GM18873 (cell line): ENCODE measurements at regions not wholly inside any gene's neighbourhood (a gene's known extent, or its start where the extent isn't known, plus 50 kb on each side); places are given as distances from the start of the nearest gene placed in this dataset.
"Not testable (repeated sequence)": the region's sequence is repeated elsewhere in the genome, so short reads cannot be mapped to it uniquely, and the experiment has no call there.

Source experiments
- ATAC-seq: cut with Tn5 transposase; IDR thresholded peaks from one replicate; pipeline ENCODE4 v1.9.1; 2021; ENCODE audit warnings: mild to moderate bottlenecking, moderate library complexity, moderate number of reproducible peaks; ENCODE audit not compliant: unreplicated experiment, low FRiP score

DNA sequence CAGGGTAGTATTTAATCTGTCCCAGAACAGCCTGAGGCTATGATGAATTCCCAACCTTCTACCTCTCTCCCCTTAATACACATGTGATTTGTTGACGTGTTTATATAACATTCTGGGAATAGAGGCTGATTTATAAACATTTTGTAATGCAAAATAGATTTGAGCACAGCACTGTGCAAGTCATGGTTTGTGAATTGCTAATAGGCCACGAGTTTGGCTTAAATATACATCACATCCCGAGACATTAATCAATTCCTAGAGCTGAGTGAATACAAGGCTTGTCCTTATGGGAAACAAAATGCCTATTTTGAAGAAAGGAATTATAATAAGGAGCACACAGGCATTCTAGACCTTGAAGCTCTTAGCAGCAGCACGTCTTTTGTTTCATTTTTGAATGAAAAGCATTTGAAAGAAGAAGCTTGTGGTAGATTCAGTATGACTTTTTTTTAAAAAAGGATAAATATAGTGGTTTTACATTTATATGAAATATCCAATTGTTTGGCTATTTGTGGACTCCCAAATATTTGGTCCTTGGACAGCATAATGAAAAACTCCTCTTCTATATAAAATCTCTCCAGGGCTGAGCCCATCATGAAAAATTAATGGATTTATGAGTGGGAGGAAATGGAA, 116.4 kb downstream of the SLC17A6 start:
- ATAC-seq = no peak

GRCh38 chr11:22449441-22449840, 111.3 kb downstream of the SLC17A6 start:
- no peak for ATAC-seq

DNA sequence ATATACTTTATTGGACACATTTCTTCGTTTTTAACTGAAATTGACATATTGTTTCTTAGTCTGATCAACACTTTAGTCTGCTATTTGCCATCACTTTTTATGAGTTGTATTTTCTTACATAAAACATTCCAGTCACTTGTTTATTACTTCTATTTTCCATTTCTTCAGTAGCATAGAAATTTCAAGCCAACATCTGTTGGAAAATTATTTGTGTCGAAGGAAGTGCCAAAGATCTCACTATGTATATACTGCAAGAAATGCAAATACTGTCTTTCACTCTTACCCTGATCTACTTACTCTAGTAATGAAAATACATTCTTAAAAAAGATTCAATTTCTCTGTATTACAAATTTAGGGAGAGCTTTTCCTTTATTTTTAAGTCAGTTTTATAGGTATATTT, 105.9 kb downstream of the SLC17A6 start:
- ATAC-seq = no peak

DNA sequence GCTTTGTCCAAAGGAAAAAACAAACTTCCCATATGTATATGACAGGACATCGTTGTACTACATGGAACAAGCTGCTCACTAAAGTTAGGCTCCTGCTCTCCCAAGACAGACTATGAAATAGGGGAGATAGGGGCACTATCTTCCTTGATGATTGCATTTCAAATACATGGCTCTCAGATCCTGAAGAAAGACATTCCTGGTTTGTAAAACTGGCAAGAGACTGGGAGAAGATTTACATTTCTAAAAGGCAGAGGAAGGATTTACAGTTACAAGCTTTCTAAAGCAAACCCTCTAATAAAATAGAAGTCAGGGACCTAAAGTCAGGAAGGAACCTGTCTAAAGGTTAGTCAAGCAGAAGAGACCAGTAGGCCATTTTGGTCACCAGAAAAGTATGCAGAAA, 103.7 kb downstream of the SLC17A6 start:
- ATAC-seq = no peak

DNA sequence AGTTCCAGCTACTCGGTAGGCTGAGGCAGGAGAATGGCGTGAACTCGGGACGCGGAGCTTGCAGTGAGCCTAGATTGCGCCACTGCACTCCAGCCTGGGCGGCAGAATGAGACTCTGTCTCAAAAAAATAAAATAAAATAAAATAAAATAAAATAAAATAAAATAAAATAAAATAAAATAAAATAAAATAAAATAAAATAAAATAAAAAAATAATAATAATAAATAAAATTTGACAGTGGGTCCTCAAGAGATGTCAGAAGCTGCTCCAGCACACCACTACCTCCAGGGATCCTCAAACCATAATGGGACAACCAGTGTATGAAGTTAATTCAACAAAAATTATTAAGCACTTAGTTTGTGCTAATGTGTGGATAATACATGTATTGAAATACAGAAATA, 97.4 kb downstream of the SLC17A6 start:
- not testable (repeated sequence) for ATAC-seq

DNA sequence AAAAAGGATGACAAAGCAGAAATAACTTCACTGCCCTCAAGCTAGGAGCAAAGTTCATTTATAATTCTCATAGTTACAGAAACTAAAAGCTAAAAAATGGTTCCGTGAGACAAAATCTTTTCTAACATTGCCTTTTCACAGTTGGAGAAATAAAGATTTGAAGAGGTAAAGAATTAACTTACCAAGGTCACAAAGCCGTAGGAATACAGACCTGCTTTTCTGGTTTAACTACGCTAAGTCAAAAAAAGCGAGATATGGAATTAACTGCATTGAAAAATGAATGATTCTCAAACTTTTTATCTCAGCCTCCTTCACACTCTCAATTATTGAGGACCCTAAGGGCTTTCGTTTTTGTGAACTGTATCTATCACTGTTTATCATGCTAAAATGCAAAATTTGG, 95.3 kb downstream of the SLC17A6 start:
- ATAC-seq = no peak

DNA sequence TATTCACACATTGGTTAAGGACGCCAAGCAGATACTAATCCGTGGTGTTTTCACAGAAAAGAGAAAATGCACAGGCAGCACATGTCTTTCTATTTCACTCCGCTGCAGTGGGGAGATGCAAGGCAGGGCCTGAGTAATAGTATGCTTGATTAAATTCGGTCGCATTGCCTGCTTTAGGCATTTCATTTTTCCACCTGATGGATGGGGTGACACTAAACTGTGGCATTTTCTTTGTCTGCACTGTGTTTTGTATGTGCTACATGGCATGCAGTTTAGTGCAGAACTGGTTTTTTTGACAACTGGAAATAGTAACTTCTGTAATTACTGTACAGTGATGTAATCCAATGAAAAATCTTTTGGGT, 94.9 kb downstream of the SLC17A6 start:
- no peak for ATAC-seq

DNA sequence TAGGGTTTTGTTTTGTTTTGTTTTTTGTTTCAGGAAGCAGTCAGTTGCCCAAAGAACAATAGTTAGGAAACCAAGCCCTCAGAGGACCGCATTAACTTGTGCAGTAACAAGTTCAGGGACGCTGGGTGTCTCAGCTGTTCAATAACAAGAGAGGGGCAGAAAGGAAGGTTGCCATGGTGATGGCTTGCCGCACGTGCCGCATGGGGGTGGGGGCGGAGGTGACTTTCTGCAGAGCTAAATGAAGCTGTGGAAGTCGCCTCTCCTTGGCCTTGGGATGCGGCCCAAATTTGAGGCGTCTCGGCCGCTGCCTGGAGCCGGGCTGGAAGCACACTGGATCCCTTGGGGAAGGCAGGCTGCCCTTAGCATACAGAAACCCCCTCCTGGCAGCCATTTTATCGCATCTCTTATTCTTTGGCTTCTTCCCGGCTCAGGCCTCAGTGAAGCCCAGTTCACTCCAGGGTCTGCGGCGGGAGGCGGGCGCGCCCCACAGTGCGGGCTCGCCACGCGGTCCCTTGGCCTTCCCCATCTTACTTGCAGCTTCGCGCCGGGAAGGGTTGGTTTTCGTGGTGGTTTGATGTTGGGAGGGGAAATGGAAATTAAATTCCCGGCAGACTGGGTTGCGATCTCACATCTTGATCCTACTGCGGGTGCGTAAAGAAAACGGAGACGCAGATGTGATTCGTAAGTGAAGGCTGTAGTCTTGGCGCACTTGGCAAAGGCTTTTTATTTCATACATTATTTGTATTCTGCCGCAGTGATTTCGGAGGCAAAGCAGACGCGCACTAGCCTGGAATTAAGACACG, 94.3 kb downstream of the SLC17A6 start:
- no peak for ATAC-seq

DNA sequence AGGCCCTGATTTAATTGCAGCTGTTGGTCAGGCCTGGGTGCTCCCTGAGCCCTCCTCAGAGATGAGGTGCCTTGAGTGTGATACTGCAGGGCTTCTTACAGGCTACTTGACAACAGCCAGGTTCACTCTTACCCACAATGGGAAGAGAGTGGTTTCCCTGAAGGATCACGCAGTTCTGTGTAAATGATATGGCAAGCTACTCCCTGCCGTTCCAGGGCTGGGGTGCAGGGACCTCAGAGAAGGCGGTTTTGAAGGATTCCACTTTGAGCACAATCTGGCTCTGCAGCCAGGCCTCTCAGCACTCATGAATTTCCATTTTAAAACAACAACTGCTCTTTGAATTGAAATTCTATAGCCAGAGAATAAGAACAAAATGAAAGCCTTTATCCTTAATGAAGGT, 92.9 kb downstream of the SLC17A6 start:
- ATAC-seq = no peak

GRCh38 chr11:22430639-22431038, 92.5 kb downstream of the SLC17A6 start:
- no peak for ATAC-seq

- no peak for ATAC-seq
Measured at GRCh38 chr11:22430141-22430541, 92.0 kb downstream of the SLC17A6 start.
